Hematopoietic multipotent progenitor cell treated with erythropoietin and hydrocortisone succinate and interleukin-3 and kit ligand, for 15 days (in vitro differentiated cells): ENCODE measurements at regions not wholly inside any gene's neighbourhood (a gene's known extent, or its start where the extent isn't known, plus 50 kb on each side); places are given as distances from the start of the nearest gene placed in this dataset.

Experiments used
- DNase-seq: peaks from one replicate; pipeline ENCODE4 v3.0.0-alpha.2; 2015; ENCODE audit warnings: low spot score

DNA sequence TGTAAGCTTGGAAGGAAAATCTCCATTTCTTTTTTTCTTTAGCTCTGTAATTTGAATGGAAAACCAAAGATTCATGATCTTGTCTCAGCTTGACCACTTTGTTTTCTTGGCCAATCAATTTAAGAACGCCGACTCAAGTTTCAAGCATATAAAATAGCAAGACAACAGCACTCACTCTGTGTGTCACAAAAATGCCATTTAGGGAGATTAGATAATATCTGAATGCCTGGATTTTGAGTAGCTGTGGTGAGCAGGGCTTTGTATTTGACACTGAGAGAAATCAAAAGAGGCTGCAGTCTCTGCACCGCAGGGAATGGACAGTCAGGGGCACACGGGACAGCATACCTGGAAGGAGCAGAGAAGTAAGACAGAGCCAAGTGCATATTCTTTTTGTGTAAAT, 209.5 kb upstream of the SLC10A2 start:
- DNase-seq = no peak

DNA sequence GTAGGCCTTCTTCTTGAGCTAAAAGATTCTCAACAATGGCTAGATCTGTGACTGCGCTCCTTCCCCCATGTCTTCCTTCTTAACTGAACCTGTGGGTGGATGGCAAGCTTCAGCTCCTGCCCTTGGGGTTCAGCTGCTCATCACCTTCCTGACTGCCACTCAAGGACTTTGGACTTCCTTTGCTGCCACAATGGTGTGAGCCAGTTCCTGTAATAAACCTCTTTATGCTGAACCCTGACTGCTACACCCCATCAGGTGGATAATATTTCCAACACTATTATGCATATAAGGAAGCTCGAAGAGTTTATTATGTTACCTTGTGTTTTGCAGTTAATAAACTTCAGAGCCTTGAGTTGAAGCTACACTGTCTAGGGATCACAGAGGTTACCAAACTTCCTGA, 208.9 kb upstream of the SLC10A2 start:
- DNase-seq = no peak

DNA sequence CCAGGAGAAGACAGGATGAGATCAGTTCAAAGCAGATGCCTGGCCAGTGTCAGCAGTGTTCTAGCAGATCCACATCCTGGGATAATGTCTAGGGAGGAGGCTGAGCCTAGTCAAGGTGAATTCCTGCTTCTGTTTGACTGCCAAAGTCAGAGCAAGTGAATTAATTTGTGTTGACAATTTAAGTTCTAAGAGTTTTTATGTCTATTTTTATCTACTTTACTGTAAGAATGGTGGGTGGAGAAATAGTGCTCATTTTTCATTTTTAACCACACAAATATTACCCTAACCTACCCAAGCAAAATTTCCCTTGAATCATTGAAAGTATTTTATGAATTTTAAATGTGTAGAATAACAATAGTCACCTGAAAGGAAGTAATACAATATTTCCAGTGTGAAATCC, 207.6 kb upstream of the SLC10A2 start:
- no peak for DNase-seq

DNA sequence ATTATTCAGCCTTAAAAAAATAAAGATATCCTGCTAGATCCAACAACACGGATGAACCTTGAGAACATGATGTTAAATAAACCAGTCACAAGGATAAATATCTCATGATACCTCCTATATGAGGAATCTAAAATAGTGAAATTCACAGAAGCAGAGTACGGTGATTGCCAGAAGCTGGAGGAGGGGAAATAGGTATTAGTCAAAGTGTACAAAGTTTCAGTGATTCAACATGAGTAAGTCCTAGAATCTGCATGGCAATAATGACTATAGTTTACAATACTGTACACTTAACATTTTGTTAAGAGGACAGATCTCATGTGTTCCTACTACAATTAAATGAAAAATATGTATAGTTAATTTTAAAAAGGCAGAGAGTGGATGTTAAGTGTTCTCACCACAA, 206.6 kb upstream of the SLC10A2 start:
- DNase-seq = no peak

DNA sequence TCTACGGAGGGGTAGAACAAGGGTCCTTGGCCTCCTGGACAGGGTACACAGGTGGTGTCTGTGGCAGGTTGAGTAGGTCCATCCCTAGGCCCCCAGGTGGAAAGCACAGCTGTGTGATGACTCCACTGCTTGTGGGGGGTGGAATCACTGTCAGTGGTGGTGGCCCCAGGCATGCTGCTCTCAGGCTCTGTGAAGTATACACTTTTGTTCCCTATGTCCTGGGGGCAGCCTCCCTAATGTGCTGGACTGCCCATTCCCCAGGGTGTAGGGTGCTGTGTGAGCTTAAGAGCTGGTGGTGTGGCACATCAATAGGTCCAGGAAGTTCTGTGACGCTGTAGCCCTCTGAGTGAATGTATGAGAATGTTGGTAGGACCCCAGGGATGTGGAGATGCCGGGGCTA, 197.2 kb upstream of the SLC10A2 start:
- no peak for DNase-seq

DNA sequence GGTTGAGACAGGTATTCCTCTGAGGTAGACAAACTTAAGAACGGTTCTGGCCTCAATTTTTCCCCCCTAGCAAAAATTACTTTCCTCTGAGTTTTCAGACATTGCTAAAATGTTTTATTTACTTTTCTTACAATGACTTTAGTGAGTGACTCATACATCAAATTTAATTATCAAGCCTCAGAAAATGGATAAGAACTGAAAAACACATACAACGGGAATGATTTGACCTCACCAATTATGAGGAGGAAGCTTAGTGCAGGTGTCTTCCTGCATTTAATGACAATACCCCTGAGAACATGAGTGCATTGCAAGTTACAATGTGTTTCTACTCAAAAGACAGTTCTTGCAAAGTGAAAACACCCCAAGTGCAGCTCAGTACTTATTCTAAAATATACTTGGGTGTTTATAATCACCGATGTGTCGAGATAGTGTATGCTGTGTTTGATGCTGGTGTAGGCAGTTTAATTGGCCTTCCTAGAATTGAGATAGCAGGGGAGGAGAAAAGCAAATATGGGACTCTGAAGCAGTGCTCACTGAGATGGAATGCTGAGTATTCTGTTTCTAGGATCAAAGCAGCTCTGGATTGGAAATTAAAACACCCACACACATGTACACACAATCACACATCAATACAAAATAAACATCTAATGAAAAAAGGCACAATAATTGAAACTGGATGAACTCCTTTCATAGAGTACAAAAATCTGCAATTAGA, 189.5 kb upstream of the SLC10A2 start:
- DNase-seq = no peak

DNA sequence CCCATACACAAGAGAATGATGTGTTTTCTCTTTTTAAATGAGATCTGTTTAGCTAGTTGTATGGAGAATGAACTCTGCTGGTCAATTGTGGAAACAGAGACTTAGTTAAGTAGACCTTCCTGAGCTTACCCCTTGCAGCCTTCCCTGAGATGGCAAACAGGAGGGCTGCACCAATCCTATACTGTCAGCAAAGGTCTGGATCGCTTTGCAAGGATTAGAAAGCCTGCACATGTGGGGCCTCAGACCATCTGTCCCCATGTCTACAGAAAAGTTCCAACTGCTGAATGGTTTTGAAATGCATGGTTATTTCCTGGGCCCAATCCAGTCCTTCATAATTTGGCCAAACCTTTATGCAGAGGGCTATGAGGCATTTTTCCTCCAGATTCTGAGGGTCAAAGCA, 183.9 kb upstream of the SLC10A2 start:
- no peak for DNase-seq

DNA sequence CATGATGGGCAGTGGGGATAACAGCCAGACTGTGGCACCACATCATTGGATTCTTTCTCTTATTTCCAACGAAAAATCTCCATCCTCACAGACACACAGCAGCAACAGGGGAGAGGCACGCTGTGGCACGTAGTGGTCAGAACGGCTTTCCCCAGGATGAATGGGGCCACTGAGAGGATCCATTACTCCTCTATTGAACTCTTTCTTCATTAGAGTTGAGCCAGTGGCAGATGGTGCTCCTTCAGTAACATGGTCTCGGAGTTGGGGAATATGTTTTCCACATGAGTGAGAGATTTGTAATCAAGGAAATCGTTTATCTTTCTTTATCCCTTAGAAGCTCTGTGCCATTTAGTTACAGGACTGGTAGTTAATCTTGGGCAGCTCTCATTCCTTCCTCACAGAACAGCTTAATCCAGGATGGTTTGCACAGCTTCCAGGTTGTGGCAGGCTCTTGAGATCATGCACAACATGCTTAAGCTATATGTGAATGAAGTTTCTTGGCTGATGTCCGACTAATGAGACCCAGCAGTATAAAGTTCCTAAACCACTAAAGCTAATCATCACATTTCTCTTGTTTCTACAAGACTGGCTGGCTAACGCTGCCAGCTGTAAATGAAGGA, 180.5 kb upstream of the SLC10A2 start:
- no peak for DNase-seq

DNA sequence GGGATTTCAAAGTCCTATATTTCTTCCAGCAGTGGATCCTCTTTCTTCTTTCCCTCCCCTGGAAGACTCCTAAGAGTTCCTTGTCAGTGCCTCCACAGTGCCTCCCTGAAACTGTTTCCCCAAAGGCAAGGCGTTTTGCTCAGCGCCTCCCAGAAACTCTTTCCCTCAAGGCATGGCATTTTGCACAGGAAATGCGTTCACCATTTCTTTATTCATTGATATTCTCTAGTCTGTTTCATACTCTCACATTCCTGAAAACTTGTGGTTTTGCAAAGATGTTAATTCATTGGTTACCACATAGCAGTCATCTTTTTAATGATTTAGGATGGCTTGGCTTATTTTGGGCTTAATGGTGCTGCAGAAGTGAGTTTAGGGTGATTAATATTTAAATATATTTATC, 177.3 kb upstream of the SLC10A2 start:
- no peak for DNase-seq

DNA sequence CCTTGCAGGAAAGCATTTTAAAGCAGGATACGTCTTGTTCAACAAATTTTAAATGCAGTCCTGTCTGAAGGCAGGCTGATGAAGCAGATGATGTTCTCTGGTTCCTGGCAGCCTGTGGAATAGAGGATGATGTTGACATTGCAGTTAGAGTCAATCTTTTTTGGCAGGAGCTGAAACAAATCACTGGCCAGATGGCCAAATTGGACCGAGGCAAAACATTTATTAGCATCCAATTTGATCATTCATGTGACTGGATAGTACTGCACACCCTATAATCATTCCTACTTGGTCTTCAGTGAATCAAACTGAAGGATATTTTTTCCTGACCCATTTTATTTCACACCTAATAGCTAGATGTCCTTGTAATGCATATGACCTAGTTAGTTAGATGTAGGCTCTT, 172.2 kb upstream of the SLC10A2 start:
- no peak for DNase-seq

DNA sequence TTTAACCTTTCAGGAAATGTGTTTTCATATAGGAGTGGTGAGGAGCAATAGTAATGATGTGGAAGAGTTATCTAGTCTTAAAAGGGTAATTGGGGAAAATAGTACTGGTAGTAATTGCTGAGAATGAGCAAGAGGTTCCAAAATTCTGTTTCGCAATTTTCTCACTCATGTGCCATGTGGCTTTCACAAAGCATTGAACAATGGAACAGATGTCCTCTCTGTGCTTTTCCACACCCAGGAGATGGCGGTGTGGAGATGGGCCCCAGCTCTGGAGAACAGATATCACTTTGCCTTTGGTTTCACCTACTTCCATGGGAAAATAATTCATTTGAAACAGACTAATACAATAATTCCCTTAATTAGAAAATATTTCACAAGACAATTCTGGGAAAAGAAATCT, 170.0 kb upstream of the SLC10A2 start:
- no peak for DNase-seq

DNA sequence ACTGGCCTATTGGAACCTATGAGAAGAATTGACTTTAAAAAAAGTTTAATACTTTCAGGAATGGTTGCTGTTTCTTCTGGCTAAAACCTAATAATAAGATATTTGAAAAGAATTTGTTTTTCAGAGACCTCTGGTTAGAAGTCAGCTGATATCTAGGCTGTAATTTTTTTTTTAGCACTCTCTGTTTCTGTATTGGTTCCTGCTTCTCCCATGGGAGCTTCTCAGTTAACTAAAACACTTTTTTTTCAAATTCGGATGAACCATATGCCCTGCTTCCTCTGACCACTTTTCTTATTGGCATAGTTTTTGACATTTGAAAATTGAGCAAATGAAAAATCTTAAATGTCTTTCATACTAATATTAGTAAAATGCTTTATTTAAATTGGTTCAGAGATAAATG, 163.5 kb upstream of the SLC10A2 start:
- no peak for DNase-seq

DNA sequence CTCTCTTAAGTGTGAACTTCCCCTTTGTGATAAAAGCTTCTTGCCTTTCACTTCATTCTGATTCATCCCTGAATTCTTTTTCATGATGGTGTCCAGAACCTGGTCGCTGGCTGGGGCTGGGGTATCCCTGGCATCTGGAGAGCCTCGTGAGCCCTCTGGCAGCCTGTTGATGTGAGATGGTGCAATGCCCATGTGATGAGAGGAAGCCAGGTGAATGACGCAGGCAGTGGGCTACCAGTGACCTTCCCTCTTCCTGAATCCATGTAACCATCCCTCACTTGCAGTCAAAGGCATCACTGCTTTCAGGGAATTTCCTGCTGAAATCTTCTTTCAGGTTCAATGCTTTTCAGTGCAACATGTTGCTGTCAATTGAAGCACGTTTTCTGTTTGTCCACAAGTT, 158.6 kb upstream of the SLC10A2 start:
- no peak for DNase-seq

DNA sequence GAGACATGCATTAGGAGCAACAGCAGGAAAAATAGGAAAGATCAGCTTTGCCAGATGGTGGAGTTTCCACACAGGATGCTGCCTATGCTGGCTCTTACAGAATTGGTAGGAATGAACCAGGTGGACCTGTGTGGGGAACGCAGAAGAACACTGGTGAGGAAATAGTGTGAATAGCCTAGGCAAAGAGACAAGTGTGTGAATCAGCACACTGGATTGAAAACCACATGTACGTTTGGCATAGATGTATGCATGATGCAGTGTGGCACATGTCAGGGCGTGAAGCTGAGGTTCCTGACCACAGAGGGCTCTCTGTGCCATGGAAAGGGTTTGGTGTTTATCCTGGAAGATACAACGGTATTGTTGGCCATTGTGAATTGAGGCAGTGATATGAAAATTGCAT, 156.5 kb upstream of the SLC10A2 start:
- no peak for DNase-seq

DNA sequence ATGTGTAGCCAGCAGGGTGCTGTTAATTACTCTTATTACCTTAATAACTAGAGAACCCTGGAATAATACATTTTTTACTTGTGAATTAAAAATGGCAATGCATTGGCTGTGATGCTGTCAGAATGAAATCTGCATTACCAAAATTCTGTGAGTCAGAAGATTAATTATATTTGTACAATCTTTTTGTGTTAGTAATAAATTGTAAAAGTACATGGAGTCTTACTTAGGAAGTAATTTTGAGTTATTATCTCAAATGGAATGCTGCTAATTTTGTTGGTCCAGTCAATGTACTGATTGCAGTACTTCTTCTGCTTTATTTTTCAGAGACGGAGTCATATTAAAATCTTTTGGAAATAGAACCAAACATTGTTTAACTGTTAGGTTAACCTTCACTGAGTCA, 152.0 kb upstream of the SLC10A2 start:
- no peak for DNase-seq

DNA sequence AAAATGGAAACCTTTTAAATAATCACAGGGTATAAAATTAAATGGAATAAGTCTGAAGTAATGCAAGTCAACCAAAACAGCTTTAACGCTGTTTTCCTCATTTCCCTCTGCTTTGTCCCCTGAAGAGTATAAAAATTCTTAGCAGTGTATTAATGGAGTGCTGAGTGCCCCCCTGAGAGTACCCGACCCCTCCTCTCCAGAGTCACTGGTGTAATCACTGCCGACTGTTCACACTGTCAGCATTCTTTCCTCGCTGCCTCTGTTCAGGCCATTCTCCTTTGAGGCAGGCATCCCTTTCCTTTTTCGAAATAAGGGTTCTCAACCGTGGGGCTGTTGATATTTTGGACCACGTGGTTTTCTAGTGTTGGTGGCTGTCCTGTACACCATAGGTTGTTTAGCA, 146.9 kb upstream of the SLC10A2 start:
- no peak for DNase-seq

DNA sequence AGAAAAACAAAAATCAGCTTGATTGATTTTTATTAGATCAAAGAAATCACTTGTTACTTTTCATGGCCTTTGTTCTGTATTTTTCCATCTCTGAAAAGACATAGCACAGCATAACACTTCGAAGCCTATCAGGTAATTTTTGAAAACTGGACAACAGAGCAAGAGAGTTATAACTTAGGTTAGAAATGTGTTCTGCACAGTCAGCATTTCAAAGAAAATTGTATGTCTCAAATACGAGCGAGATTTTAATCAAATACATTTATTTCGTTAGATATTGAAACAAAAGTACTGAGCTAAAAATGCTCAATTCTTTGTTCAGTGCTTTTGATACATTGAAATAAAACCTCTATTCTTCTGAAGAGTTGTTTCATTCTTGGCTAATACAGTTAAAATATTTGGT, 144.1 kb upstream of the SLC10A2 start:
- DNase-seq = no peak

DNA sequence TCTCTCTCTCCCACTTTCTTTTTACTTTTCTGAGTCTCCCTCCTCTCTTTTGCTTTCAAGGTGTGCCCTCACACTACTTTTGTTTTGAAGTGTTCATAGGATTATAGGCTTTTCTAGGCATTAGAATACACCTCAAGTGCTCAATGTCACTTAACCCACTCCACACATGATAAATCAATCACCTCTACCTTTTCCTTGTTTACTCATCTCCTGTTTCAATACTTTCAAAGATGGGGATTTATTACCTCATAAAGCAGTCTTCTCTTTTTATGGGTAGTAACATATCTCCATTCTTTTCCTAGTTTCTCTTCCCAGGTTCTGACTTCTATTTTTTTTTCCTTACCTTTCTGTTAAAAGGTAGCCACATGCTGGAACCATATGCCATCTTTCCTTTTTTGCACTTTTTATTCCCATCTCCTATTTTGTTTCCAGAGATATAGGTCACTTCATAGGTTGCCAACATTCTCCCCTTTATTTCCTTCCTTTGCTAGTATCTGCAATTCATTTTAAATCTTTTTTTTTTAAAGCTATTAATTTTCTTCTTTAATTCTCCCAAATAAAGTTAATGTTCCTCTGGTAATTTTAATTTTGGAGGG, 137.6 kb upstream of the SLC10A2 start:
- DNase-seq = no peak

DNA sequence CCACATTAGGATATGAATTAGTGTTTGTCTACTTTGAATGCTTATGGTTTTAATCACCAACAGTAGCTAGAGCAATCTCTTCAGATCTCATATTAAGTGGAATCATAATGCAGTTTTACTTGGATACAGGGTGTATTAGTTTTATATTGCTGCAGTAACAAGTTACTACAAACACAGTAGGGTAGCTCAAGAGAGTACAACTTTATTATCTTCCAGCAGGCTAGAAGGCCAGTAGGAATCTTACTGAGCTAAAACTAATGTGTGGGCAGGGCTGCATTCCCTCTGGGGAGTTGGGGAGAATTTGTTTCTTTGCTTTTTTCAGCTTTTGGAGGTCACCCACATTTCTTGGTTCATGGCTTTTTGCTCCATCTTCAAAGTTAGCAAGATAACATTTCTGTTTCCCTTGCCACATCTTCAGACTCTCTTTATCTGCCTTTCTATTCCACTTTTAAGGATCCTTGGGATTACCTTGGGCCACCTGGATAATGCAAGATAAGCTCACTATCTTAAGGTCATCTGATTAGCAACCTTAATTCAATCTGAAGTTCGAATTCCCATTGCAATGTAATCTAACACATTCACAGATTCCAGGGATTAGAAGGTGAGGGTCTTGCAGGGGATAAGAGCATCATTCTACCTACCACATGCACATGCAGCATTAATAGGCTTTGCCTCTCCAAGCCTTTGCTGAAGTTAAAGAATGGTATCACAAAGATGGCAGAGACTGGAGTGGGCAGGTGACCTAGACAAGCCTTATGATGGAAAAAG, 134.1 kb upstream of the SLC10A2 start:
- no peak for DNase-seq

DNA sequence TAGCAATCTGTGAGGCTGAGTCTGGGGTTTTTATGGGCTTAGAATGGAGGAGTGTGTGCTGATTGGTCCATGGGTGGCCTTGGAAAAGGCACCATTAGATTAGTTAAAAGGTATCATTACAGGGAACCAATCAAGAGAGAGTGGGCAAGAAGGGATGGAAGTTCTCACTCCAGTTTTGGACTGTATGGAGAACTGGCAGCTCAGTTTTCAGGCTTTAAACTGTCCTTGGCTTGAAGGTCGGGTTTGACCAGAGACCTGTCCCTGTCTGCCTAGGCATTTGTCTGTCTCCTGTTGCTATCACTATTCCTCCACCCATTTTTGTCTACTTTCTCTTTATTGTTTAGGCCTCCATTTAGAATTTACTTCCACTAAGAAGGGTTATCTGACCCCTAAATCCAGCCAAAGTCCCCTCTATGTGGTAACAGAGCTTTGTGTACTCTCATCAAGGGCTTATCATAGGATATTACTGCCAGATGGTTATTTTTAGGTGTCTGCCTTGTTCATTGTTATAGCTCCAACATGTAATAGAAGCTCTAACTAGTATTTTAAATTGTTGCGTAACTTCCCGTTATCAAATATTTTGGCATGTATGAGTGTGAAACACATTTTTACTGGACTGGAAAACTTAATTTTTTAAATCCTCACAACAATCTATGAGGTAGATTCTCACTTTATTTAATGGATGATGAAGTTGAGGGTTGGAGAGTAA, 133.3 kb upstream of the SLC10A2 start:
- DNase-seq = no peak

DNA sequence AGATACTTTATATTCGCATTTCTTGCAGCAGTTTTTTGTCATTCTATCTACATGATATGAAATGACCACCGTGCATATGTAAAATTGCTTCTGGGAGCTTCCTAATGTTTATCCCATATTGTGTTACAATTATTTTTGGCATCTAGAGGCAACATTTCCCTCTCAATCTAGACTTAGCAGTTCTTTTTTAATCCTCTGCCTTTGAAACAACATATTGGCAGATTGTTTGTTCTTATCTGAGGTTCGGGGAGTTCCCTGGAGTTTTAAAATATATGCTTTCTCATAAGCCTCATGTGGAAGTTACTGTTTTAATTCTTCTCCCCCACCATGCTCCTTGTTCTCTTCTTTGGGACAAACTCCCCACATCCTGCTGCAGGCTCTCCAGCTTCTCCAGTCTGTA, 130.1 kb upstream of the SLC10A2 start:
- DNase-seq = no peak

DNA sequence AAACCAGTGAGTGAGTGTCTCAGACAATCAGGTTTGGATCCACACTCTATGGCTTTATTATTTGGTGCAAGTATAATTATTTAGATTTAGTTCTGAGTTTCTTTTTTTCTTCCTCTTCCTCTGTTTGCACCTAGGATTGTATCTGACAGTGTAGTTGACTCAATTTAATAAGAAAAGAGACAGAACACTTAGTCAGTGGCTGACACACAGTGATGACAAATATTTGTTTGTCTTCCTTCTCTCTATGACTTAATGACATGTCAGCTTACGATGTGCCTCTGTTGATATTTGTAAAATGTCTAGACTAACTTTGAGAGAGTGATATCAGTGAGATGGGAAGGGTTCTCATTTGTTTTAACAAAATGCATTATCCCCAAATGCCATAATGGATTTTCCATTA, 129.5 kb upstream of the SLC10A2 start:
- DNase-seq = no peak

DNA sequence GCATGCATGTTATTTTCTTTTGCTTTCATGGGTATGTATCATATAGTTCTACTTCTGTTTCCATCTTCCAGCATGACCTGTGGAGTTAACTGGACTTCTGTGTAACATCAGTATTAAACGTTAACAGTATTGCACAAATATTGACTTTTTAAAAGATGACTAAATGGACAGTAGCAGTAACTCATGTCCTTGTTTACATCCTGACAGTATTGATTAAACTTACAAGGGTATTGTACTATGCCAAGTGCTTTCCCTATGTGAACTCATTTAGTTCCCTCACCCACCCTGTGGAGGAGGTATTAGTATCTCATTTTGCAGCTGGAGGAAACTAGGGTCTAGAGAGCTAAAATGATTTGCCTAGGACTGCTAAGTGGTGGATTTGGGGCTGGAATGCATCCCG, 128.7 kb upstream of the SLC10A2 start:
- no peak for DNase-seq
